ENCODE measurements at regions not wholly inside any gene's neighbourhood (a gene's known extent, or its start where the extent isn't known, plus 50 kb on each side); places are given as distances from the start of the nearest gene placed in this dataset.

- H3K4me2 ChIP-seq (ENCODE audit: low read length) = no peak overlapping the region
- H3K9me3 ChIP-seq (ENCODE audit: low read length) = no peaks in the 10 kb centered on the region
- H3K79me2 ChIP-seq (replicated peaks; ENCODE audit: insufficient read depth, low read length) = no peaks in the 10 kb centered on the region
- TF ChIP-seq SMC3 (conservative IDR thresholded peaks at IDR 0.05; ENCODE audit: poor library complexity) = no peak
- no peak for TF ChIP-seq MXI1 (conservative IDR thresholded peaks at IDR 0.05; ENCODE audit: poor library complexity, severe bottlenecking)
- no peak for TF ChIP-seq EZH2 (IDR thresholded peaks at IDR 0.05; ENCODE audit: borderline replicate concordance, insufficient read depth, low read length, poor library complexity, severe bottlenecking)
- no peak for TF ChIP-seq POLR2AphosphoS5 (IDR thresholded peaks at IDR 0.05)
- H3K9ac ChIP-seq (ENCODE audit: low read length) = no peak overlapping the region
- no peak overlapping the region for H2AFZ ChIP-seq (ENCODE audit: low read depth, low read length)
- H3K9me2 ChIP-seq (ENCODE audit: insufficient read depth, low read length) = no peaks in the 10 kb centered on the region
- no peaks in the 10 kb centered on the region for H3K27me3 ChIP-seq (ENCODE audit: insufficient read depth, low read depth, low read length)
- H3F3A ChIP-seq (ENCODE audit: insufficient read depth, low read length, poor library complexity, severe bottlenecking) = no peaks in the 10 kb centered on the region
- no peak overlapping the region for H3K4me3 ChIP-seq (ENCODE audit: low read length)
- H4K20me1 ChIP-seq (ENCODE audit: insufficient read depth) = no peaks in the 10 kb centered on the region
- no peaks in the 10 kb centered on the region for H3K36me3 ChIP-seq (ENCODE audit: insufficient read depth, low read length)
- H3K27ac ChIP-seq (ENCODE audit: low read length) = no peak overlapping the region
Measured at GRCh38 chr2:107008843-107009242, 122.9 kb upstream of the ST6GAL2 start.

DNA sequence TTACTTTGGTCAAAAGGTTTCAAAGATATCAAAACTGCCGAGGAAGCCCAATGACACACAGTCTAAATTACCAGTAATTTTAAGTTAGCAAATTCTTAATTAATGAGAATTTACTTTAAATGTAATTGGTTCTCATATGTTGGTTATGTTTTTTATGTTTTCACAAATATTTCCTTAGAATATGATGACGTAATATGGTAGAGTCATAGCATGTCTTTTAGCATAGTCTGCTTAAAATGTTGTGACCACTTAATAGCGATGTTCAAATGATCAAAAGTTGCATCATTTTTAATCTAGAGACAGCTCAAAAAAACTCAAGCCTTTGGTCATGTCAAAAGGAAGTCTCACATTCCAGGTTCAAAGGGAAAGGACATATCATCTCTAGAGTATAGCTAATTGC lies 123.3 kb upstream of the ST6GAL2 start:
- Histone ChIP-seq H3K9me3 (ENCODE audit: low read length) (no peaks in the 10 kb centered on the region), H3K9me2 (ENCODE audit: insufficient read depth, low read length) (no peaks in the 10 kb centered on the region), H3K9ac (ENCODE audit: low read length) (no peak overlapping the region), H3K36me3 (ENCODE audit: insufficient read depth, low read length) (no peaks in the 10 kb centered on the region), H3K27me3 (ENCODE audit: insufficient read depth, low read depth, low read length) (no peaks in the 10 kb centered on the region), H3K79me2 (replicated peaks; ENCODE audit: insufficient read depth, low read length) (no peaks in the 10 kb centered on the region), H4K20me1 (ENCODE audit: insufficient read depth) (no peaks in the 10 kb centered on the region), H3K4me2 (ENCODE audit: low read length) (no peak overlapping the region), H3K4me3 (ENCODE audit: low read length) (no peak overlapping the region), H3K27ac (ENCODE audit: low read length) (no peak overlapping the region), H2AFZ (ENCODE audit: low read depth, low read length) (no peak overlapping the region), H3F3A (ENCODE audit: insufficient read depth, low read length, poor library complexity, severe bottlenecking) (no peaks in the 10 kb centered on the region)
- TF ChIP-seq SMC3 (conservative IDR thresholded peaks at IDR 0.05; ENCODE audit: poor library complexity) (no peak), REST (IDR thresholded peaks at IDR 0.05; ENCODE audit: borderline replicate concordance) (no peak), MXI1 (conservative IDR thresholded peaks at IDR 0.05; ENCODE audit: poor library complexity, severe bottlenecking) (no peak), POLR2AphosphoS5 (IDR thresholded peaks at IDR 0.05) (no peak), EZH2 (IDR thresholded peaks at IDR 0.05; ENCODE audit: borderline replicate concordance, insufficient read depth, low read length, poor library complexity, severe bottlenecking) (no peak), TAF1 (IDR thresholded peaks at IDR 0.05; ENCODE audit: low read depth) (no peak), EP300 (conservative IDR thresholded peaks at IDR 0.05; ENCODE audit: poor library complexity, severe bottlenecking) (no peak), RAD21 (conservative IDR thresholded peaks at IDR 0.05) (no peak)
- TF ChIP-seq, protein P1, sequence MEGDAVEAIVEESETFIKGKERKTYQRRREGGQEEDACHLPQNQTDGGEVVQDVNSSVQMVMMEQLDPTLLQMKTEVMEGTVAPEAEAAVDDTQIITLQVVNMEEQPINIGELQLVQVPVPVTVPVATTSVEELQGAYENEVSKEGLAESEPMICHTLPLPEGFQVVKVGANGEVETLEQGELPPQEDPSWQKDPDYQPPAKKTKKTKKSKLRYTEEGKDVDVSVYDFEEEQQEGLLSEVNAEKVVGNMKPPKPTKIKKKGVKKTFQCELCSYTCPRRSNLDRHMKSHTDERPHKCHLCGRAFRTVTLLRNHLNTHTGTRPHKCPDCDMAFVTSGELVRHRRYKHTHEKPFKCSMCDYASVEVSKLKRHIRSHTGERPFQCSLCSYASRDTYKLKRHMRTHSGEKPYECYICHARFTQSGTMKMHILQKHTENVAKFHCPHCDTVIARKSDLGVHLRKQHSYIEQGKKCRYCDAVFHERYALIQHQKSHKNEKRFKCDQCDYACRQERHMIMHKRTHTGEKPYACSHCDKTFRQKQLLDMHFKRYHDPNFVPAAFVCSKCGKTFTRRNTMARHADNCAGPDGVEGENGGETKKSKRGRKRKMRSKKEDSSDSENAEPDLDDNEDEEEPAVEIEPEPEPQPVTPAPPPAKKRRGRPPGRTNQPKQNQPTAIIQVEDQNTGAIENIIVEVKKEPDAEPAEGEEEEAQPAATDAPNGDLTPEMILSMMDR (IDR thresholded peaks at IDR 0.05; ENCODE audit: poor library complexity, severe bottlenecking) = no peak
